ENCODE measurements at regions not wholly inside any gene's neighbourhood (a gene's known extent, or its start where the extent isn't known, plus 50 kb on each side); places are given as distances from the start of the nearest gene placed in this dataset.

- TF ChIP-seq, protein P1, sequence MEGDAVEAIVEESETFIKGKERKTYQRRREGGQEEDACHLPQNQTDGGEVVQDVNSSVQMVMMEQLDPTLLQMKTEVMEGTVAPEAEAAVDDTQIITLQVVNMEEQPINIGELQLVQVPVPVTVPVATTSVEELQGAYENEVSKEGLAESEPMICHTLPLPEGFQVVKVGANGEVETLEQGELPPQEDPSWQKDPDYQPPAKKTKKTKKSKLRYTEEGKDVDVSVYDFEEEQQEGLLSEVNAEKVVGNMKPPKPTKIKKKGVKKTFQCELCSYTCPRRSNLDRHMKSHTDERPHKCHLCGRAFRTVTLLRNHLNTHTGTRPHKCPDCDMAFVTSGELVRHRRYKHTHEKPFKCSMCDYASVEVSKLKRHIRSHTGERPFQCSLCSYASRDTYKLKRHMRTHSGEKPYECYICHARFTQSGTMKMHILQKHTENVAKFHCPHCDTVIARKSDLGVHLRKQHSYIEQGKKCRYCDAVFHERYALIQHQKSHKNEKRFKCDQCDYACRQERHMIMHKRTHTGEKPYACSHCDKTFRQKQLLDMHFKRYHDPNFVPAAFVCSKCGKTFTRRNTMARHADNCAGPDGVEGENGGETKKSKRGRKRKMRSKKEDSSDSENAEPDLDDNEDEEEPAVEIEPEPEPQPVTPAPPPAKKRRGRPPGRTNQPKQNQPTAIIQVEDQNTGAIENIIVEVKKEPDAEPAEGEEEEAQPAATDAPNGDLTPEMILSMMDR (IDR thresholded peaks at IDR 0.05; ENCODE audit: low read depth, low read length, poor library complexity, severe bottlenecking), result no peak
- TF ChIP-seq EZH2phosphoT487 (IDR thresholded peaks at IDR 0.05; ENCODE audit: borderline replicate concordance, low read length), result no peak
These were observed 105.2 kb upstream of the OR5AK2 start for GRCh38 chr11:56883371-56883987.
